ENCODE measurements at regions not wholly inside any gene's neighbourhood (a gene's known extent, or its start where the extent isn't known, plus 50 kb on each side); places are given as distances from the start of the nearest gene placed in this dataset.

GRCh38 chr12:126776026-126776655 is 1490.8 kb upstream of the TMEM132C start:
- Mint-ChIP-seq H3K4me1 (no peaks in the 10 kb centered on the region), H3K9me3 (peaks cover 2% of the 10 kb centered on the region), H3K36me3 (no peaks in the 10 kb centered on the region), H3K27me3 (ENCODE audit: insufficient read depth, low read depth) (peaks cover 4% of the 10 kb centered on the region), H3K27ac (no peak overlapping the region), H3K4me3 (no peak overlapping the region)
- no peak overlapping the region for H2AFZ ChIP-seq (replicated peaks)
- no peaks in the 10 kb centered on the region for H3K9me3 ChIP-seq (ENCODE audit: low read depth)
- H3F3A ChIP-seq (ENCODE audit: low read depth), result no peaks in the 10 kb centered on the region
- H3K4me3 ChIP-seq, result no peak overlapping the region
- no peak overlapping the region for H3K27ac ChIP-seq
- no peaks in the 10 kb centered on the region for H4K20me1 ChIP-seq (ENCODE audit: low read depth)
- no peak overlapping the region for H3K4me2 ChIP-seq
- H3K4me1 ChIP-seq, result no peaks in the 10 kb centered on the region
- peaks cover 19% of the 10 kb centered on the region for H3K27me3 ChIP-seq
- H3K79me2 ChIP-seq (ENCODE audit: low read depth), result no peaks in the 10 kb centered on the region
- no peak overlapping the region for H3K9ac ChIP-seq
- H3K36me3 ChIP-seq, result no peaks in the 10 kb centered on the region
- DNase-seq (ENCODE audit: low spot score), result no peak
- TF ChIP-seq EZH2phosphoT487 (IDR thresholded peaks at IDR 0.05), result no peak
- no peak for TF ChIP-seq CTCF (IDR thresholded peaks at IDR 0.05)
- no peak for TF ChIP-seq EZH2 (IDR thresholded peaks at IDR 0.05)

GRCh38 chr12:126780343-126780742 is 1486.6 kb upstream of the TMEM132C start:
- H3K27ac ChIP-seq, result no peak overlapping the region
- Mint-ChIP-seq H3K4me1 (no peaks in the 10 kb centered on the region), H3K9me3 (no peaks in the 10 kb centered on the region), H3K27me3 (ENCODE audit: insufficient read depth, low read depth) (no peaks in the 10 kb centered on the region), H3K4me3 (no peak overlapping the region), H3K36me3 (no peaks in the 10 kb centered on the region), H3K27ac (no peak overlapping the region)
- H3K27me3 ChIP-seq, result peaks cover 19% of the 10 kb centered on the region
- no peaks in the 10 kb centered on the region for H3K36me3 ChIP-seq
- TF ChIP-seq EZH2phosphoT487 (IDR thresholded peaks at IDR 0.05) (no peak), EZH2 (IDR thresholded peaks at IDR 0.05) (no peak), CTCF (IDR thresholded peaks at IDR 0.05) (no peak)
- H4K20me1 ChIP-seq (ENCODE audit: low read depth), result no peaks in the 10 kb centered on the region
- no peaks in the 10 kb centered on the region for H3K4me1 ChIP-seq
- no peak overlapping the region for H3K9ac ChIP-seq
- H3K4me2 ChIP-seq, result no peak overlapping the region
- H3K79me2 ChIP-seq (ENCODE audit: low read depth), result no peaks in the 10 kb centered on the region
- H2AFZ ChIP-seq (replicated peaks), result no peak overlapping the region
- no peaks in the 10 kb centered on the region for H3K9me3 ChIP-seq (ENCODE audit: low read depth)
- H3K4me3 ChIP-seq, result no peak overlapping the region
- no peaks in the 10 kb centered on the region for H3F3A ChIP-seq (ENCODE audit: low read depth)
- no peak for DNase-seq (ENCODE audit: low spot score)

- no peak overlapping the region for H2AFZ ChIP-seq (replicated peaks)
- H4K20me1 ChIP-seq (ENCODE audit: low read depth), result no peaks in the 10 kb centered on the region
- H3K4me1 Mint-ChIP-seq, result no peaks in the 10 kb centered on the region
- no peak overlapping the region for H3K27ac Mint-ChIP-seq
- H3K4me1 ChIP-seq, result no peaks in the 10 kb centered on the region
- H3K9ac ChIP-seq, result no peak overlapping the region
- no peak overlapping the region for H3K4me3 ChIP-seq
- H3K79me2 ChIP-seq (ENCODE audit: low read depth), result no peaks in the 10 kb centered on the region
- no peak overlapping the region for H3K4me3 Mint-ChIP-seq
- no peaks in the 10 kb centered on the region for H3K36me3 Mint-ChIP-seq
- no peaks in the 10 kb centered on the region for H3K9me3 ChIP-seq (ENCODE audit: low read depth)
- no peaks in the 10 kb centered on the region for H3F3A ChIP-seq (ENCODE audit: low read depth)
- H3K27me3 Mint-ChIP-seq (ENCODE audit: insufficient read depth, low read depth), result no peaks in the 10 kb centered on the region
- TF ChIP-seq EZH2 (IDR thresholded peaks at IDR 0.05), result no peak
- no peak for TF ChIP-seq CTCF (IDR thresholded peaks at IDR 0.05)
- TF ChIP-seq EZH2phosphoT487 (IDR thresholded peaks at IDR 0.05), result no peak
- no peaks in the 10 kb centered on the region for H3K36me3 ChIP-seq
- H3K27me3 ChIP-seq, result peaks cover 19% of the 10 kb centered on the region
- no peak for DNase-seq (ENCODE audit: low spot score)
- H3K4me2 ChIP-seq, result no peak overlapping the region
- no peaks in the 10 kb centered on the region for H3K9me3 Mint-ChIP-seq
- H3K27ac ChIP-seq, result no peak overlapping the region
Observed at GRCh38 chr12:126781593-126781992, 1485.4 kb upstream of the TMEM132C start.
